ENCODE measurements at regions not wholly inside any gene's neighbourhood (a gene's known extent, or its start where the extent isn't known, plus 50 kb on each side); places are given as distances from the start of the nearest gene placed in this dataset.
"Not testable (repeated sequence)": the region's sequence is repeated elsewhere in the genome, so short reads cannot be mapped to it uniquely, and the experiment has no call there.

- no peak for DNase-seq
These were observed 343.1 kb upstream of the BRINP1 start for GRCh38 chr9:119712325-119712724.

GRCh38 chr9:119709431-119709830 lies 340.2 kb upstream of the BRINP1 start:
- DNase-seq: no peak

- no peak for DNase-seq
These were observed 338.1 kb upstream of the BRINP1 start for GRCh38 chr9:119707228-119707845.

DNA sequence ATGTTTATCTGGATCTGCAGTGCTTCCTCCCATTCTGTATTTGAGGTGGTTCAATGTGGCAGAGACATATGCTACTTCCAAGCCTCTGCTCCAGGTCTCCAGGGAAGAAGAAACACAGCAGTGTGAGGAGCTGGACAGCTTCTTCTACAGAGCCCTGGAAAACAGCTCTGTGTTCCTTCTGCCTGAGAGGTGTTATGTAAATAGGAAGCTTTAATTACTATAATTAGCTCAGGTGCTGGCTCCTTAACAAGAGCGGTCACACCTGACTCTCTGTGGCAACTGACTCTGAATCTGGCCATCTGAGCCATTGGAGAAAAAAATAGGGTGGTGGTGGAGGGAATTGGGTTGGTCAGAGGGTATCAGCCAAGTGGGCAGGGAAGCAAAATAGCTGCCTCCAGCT lies 332.4 kb upstream of the BRINP1 start:
- DNase-seq: no peak

DNA sequence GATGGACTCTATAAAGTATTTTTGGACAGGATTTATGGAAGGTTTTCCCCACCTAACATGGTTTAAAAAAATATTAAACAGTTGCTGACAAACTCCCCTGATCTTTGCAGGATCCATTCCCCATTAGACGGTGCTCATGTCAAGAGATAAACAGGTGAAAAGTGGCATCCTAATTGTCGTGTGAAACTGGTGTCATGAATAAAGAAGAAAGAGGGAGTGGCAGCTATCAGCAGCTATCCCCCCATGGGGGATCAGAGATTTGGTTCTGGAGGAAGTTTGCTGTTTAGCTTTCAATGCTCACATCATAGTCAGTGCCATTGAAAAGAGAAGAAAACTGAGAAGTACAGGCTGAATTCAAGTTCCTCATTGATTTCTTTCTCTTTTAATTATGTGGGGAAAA lies 329.3 kb upstream of the BRINP1 start:
- DNase-seq: no peak

GRCh38 chr9:119697996-119698395 lies 328.8 kb upstream of the BRINP1 start:
- no peak for DNase-seq

DNA sequence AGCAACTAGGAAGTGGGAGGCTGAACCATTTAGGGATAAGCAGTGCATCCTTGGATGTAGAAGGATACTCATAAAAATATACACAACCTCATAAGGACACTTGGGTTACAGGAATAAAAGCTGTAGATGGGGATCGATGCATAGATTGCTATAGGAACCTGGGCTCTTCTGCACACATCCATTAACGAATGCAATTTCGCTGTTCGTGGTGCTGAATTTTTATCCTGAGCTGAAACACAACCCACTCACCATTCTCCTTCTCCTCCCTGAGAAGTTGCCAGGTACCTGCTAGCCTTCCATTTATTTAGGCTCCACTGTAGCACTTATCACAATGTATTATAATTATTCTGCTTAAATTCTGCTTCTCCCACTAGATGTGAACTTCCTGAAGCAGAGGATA lies 320.6 kb upstream of the BRINP1 start:
- DNase-seq: no peak

DNA sequence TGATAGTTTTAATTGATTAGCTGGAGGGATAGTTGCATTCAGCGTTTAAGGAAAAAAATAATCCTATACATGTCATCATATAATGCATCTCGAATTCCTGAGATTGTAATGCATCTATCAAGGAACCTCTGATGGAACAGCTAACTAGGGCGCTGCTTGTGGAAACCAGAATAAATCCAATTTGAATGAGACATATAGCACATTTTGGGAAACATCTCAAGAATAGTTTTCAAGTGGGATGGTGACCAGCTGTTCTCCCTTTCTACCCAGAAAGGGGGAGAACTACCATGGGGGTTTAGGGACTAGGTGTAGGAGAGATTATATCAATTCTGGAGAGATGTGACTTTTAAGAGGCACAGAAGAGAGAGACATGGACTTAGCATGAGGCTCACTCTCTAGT lies 319.3 kb upstream of the BRINP1 start:
- DNase-seq: no peak

DNA sequence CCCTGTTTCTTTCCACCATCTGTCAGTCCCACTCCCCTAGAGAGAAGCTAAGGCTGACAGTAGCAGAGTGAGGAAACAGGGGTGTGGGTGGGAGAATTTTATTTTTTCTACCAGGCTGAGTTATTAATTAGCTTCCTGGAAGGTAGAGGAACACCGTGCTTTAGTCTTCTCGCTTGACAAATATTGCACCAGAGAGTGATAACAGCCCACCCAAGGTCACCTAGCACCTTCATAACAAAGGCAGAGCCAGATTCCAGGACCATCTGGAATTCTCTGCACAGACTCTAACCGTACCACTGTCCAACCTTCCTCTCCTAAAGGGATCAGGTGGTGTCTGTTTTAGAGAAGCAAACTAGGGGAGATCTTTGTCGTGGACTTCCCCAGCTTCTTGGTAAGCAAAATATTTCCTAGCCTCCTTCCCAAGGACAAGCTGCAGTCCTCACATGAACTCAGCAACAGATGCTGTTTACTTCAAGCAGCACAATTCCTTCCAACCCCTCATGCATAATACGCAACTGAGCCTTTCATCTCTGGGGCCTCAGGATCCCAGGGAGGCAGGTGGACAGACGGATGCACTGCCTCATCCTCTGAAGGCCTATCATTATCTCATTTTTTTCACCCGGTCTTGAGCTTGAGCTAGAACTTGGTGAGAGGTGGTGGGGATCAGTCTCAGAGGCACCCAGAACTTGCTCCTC lies 308.7 kb upstream of the BRINP1 start:
- DNase-seq: no peak

DNA sequence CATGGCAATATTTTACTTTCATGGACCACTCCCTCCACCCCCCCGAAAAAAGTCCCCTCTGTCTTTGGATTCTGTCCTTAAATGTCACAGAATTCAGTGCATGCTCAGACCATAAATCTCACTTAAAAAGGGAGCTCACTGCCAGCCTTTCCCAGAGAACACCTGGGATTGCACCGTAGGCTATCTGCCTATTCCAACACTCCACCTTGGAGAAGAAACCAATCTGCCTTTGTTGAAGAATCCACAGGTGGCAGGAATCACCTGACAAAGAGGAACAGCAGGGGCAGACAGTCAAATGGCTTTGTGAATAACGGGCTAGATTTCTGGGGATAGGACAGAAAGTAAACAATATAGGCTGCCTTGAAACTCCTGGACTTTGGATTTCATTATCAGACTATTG lies 306.7 kb upstream of the BRINP1 start:
- no peak for DNase-seq

GRCh38 chr9:119672763-119673162 lies 303.5 kb upstream of the BRINP1 start:
- not testable (repeated sequence) for DNase-seq

DNA sequence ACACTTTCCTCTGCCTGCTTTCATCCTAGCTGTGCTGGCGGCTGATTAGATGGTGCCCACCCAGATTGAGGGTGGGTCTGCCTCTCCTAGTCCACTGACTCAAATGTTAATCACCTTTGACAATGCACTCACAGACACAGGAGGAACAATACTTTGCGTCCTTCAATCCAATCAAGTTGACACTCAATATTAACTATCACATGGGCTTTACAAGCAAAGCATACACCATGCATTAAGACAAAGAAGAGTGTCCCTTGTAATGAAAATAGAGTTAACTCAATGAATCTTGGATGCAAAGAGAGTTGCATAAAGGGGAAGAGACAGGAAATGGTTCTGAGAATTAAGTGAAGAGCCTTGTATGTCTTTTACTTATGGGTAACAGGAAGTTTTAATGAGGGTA lies 298.7 kb upstream of the BRINP1 start:
- no peak for DNase-seq

DNA sequence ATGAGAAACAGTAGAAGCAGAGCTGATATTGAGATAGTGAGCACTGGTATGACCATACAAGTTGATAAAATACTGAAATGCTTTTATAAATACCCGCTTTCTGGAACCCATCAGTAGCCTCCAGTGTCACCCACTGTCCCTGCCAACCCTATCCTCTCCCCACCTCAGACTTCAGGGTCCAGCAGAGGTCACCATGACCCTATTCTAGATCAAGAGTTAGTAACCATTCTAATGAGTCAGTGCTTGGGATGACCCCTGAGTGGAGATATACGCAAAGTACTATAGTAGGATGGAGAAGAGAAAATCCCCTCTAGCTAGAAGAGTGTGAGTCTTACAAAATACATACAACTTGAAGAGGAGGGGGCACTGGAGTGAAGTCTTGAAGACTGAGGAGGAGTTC lies 297.9 kb upstream of the BRINP1 start:
- no peak for DNase-seq

- DNase-seq: no peak
These were observed 293.1 kb upstream of the BRINP1 start for GRCh38 chr9:119662329-119662728.

DNA sequence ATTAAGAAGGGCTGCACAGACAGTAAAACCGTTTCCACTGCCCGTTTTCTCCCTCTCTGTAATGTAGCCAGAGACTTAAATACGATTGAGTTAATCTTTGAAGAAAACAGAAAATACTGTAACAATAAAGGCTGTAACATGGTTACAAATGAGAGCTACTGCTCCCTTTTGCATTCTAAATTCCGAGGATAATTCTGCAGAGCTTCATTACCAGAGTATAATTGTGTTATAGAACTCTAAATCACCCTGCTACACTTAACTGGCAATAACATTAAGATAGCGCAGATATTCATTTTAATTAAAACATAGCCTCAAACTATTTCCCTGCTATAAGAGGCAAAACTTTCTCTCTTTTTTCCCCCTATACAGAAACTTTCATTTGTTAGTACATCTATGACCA lies 283.7 kb upstream of the BRINP1 start:
- DNase-seq: no peak

DNA sequence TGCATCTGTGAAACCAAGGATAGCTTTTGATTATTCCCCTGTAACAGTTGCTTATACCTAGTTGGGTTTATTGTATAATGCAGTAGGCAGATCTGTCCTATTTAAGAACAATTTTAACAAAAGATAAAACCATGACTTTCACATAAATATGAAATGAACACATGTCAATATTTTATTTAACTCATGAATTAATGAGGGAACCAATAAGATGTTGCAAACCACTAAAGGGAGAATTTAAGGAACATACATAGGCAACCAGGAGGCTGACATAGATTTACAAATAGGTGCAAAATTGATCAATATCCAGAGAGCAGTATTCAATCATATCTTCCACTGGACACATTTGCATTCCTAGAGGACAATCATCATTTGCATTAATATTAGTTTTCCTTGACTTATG lies 280.0 kb upstream of the BRINP1 start:
- DNase-seq: no peak

- no peak for DNase-seq
These were observed 270.2 kb upstream of the BRINP1 start for GRCh38 chr9:119639287-119639955.

- DNase-seq: no peak
These were observed 264.8 kb upstream of the BRINP1 start for GRCh38 chr9:119634006-119634405.

- DNase-seq: no peak
These were observed 242.3 kb upstream of the BRINP1 start for GRCh38 chr9:119611565-119611964.

DNA sequence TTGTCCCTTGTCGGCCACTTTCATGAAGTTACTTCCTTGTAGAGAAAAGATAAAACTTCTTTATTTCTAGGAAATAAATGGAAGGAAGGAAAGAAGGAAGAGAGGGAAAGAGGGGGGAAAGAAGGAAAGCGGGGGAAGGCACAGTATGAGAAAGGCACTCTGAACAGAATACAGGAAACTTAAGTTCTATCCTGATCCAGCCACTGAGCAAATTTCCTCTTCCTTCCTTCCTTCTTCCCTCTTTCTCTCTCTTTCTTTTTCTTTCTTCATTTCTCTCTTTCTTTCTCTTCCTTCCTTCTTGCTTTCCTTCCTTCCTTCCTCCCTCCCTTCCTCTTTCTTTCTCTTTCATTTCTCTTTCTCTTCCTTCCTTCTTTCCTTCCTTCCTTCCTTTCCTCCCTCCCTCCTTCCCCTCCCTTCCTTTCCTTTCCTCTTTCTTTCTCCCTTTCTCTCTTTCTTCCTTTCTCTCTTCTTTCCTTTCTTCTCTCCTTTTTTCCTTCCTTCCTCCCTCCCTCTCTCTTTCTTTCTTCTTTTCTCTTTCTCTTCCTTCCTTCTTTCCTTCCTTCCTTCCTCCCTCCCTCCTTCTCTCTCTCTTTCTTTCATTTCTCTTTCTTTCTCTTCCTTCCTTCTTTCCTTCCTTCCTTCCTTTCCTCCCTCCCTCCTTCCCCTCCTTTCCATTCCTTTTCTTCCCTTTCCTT lies 240.2 kb upstream of the BRINP1 start:
- DNase-seq: no peak

GRCh38 chr9:119601632-119602031 lies 232.4 kb upstream of the BRINP1 start:
- DNase-seq: no peak

- DNase-seq: no peak
These were observed 228.3 kb upstream of the BRINP1 start for GRCh38 chr9:119597499-119597898.

GRCh38 chr9:119596703-119597102 lies 227.5 kb upstream of the BRINP1 start:
- DNase-seq: no peak
